ENCODE measurements at regions not wholly inside any gene's neighbourhood (a gene's known extent, or its start where the extent isn't known, plus 50 kb on each side); places are given as distances from the start of the nearest gene placed in this dataset.
"Not testable (repeated sequence)": the region's sequence is repeated elsewhere in the genome, so short reads cannot be mapped to it uniquely, and the experiment has no call there.

- Histone ChIP-seq H3K27ac (ENCODE audit: low read length) (no peak overlapping the region), H3K4me1 (ENCODE audit: control insufficient read depth, insufficient read depth, low read length) (peaks cover 8% of the 10 kb centered on the region), H3K27me3 (ENCODE audit: control insufficient read depth, insufficient read depth, low read length) (no peaks in the 10 kb centered on the region), H3K9me3 (replicated peaks; ENCODE audit: control insufficient read depth, low read depth, low read length) (no peaks in the 10 kb centered on the region), H3K4me3 (ENCODE audit: low read length) (no peak overlapping the region), H3K36me3 (ENCODE audit: control insufficient read depth, insufficient read depth, low read length) (no peaks in the 10 kb centered on the region)
- DNase-seq: peak; percentile 58
- WGBS (ENCODE audit: insufficient coverage): no CpG with 5 or more reads among the region's 2 CpGs
These were observed 216.5 kb upstream of the FN1 start for GRCh38 chr2:215652388-215652787.

GRCh38 chr2:215651412-215651811 is 215.5 kb upstream of the FN1 start:
- H3K9me3 ChIP-seq (replicated peaks; ENCODE audit: control insufficient read depth, low read depth, low read length): no peaks in the 10 kb centered on the region
- H3K27me3 ChIP-seq (ENCODE audit: control insufficient read depth, insufficient read depth, low read length): no peaks in the 10 kb centered on the region
- DNase-seq: no peak
- no peak overlapping the region for H3K27ac ChIP-seq (ENCODE audit: low read length)
- no peaks in the 10 kb centered on the region for H3K36me3 ChIP-seq (ENCODE audit: control insufficient read depth, insufficient read depth, low read length)
- WGBS (ENCODE audit: insufficient coverage): 90% methylated on average over 3 of the region's 4 CpGs
- no peak overlapping the region for H3K4me3 ChIP-seq (ENCODE audit: low read length)
- peaks cover 8% of the 10 kb centered on the region for H3K4me1 ChIP-seq (ENCODE audit: control insufficient read depth, insufficient read depth, low read length)

- Histone ChIP-seq H3K4me3 (ENCODE audit: low read length) (no peak overlapping the region), H3K4me1 (ENCODE audit: control insufficient read depth, insufficient read depth, low read length) (peaks cover 2% of the 10 kb centered on the region), H3K36me3 (ENCODE audit: control insufficient read depth, insufficient read depth, low read length) (no peaks in the 10 kb centered on the region), H3K27ac (ENCODE audit: low read length) (peak overlapping the region; percentile 69), H3K9me3 (replicated peaks; ENCODE audit: control insufficient read depth, low read depth, low read length) (no peaks in the 10 kb centered on the region), H3K27me3 (ENCODE audit: control insufficient read depth, insufficient read depth, low read length) (no peaks in the 10 kb centered on the region)
- WGBS (ENCODE audit: insufficient coverage): 50% methylated on average over 5 of the region's 7 CpGs
- peak; percentile 96 for DNase-seq
These were observed 208.5 kb upstream of the FN1 start for GRCh38 chr2:215644233-215644897.

GRCh38 chr2:215638687-215639086 is 202.8 kb upstream of the FN1 start:
- Histone ChIP-seq H3K9me3 (replicated peaks; ENCODE audit: control insufficient read depth, low read depth, low read length) (no peaks in the 10 kb centered on the region), H3K27me3 (ENCODE audit: control insufficient read depth, insufficient read depth, low read length) (no peaks in the 10 kb centered on the region), H3K36me3 (ENCODE audit: control insufficient read depth, insufficient read depth, low read length) (no peaks in the 10 kb centered on the region), H3K4me3 (ENCODE audit: low read length) (no peak overlapping the region), H3K27ac (ENCODE audit: low read length) (no peak overlapping the region), H3K4me1 (ENCODE audit: control insufficient read depth, insufficient read depth, low read length) (no peaks in the 10 kb centered on the region)
- no peak for DNase-seq

GRCh38 chr2:215637651-215638050 is 201.8 kb upstream of the FN1 start:
- no peak overlapping the region for H3K27ac ChIP-seq (ENCODE audit: low read length)
- H3K4me3 ChIP-seq (ENCODE audit: low read length): no peak overlapping the region
- H3K36me3 ChIP-seq (ENCODE audit: control insufficient read depth, insufficient read depth, low read length): no peaks in the 10 kb centered on the region
- H3K4me1 ChIP-seq (ENCODE audit: control insufficient read depth, insufficient read depth, low read length): no peaks in the 10 kb centered on the region
- H3K27me3 ChIP-seq (ENCODE audit: control insufficient read depth, insufficient read depth, low read length): no peaks in the 10 kb centered on the region
- peak; percentile 59 for DNase-seq
- H3K9me3 ChIP-seq (replicated peaks; ENCODE audit: control insufficient read depth, low read depth, low read length): peaks cover 2% of the 10 kb centered on the region

GRCh38 chr2:215636816-215637215 is 200.9 kb upstream of the FN1 start:
- 89% methylated on average over 3 of the region's 3 CpGs for WGBS (ENCODE audit: insufficient coverage)

GRCh38 chr2:215635788-215636139 is 199.9 kb upstream of the FN1 start:
- Histone ChIP-seq H3K36me3 (ENCODE audit: control insufficient read depth, insufficient read depth, low read length) (no peaks in the 10 kb centered on the region), H3K4me1 (ENCODE audit: control insufficient read depth, insufficient read depth, low read length) (no peaks in the 10 kb centered on the region), H3K27me3 (ENCODE audit: control insufficient read depth, insufficient read depth, low read length) (no peaks in the 10 kb centered on the region), H3K4me3 (ENCODE audit: low read length) (no peak overlapping the region), H3K9me3 (replicated peaks; ENCODE audit: control insufficient read depth, low read depth, low read length) (peaks cover 2% of the 10 kb centered on the region), H3K27ac (ENCODE audit: low read length) (no peak overlapping the region)
- WGBS (ENCODE audit: insufficient coverage): 58% methylated on average over 1 of the region's 2 CpGs
- no peak for DNase-seq

More at GRCh38 chr2:215636816-215637215, 200.9 kb upstream of the FN1 start:
- Histone ChIP-seq H3K9me3 (replicated peaks; ENCODE audit: control insufficient read depth, low read depth, low read length) (peaks cover 2% of the 10 kb centered on the region), H3K36me3 (ENCODE audit: control insufficient read depth, insufficient read depth, low read length) (no peaks in the 10 kb centered on the region), H3K4me1 (ENCODE audit: control insufficient read depth, insufficient read depth, low read length) (no peaks in the 10 kb centered on the region), H3K4me3 (ENCODE audit: low read length) (no peak overlapping the region), H3K27ac (ENCODE audit: low read length) (no peak overlapping the region), H3K27me3 (ENCODE audit: control insufficient read depth, insufficient read depth, low read length) (no peaks in the 10 kb centered on the region)
- no peak for DNase-seq

- Histone ChIP-seq H3K36me3 (ENCODE audit: control insufficient read depth, insufficient read depth, low read length) (no peaks in the 10 kb centered on the region), H3K4me1 (ENCODE audit: control insufficient read depth, insufficient read depth, low read length) (no peaks in the 10 kb centered on the region), H3K27me3 (ENCODE audit: control insufficient read depth, insufficient read depth, low read length) (no peaks in the 10 kb centered on the region), H3K27ac (ENCODE audit: low read length) (no peak overlapping the region), H3K9me3 (replicated peaks; ENCODE audit: control insufficient read depth, low read depth, low read length) (peaks cover 4% of the 10 kb centered on the region), H3K4me3 (ENCODE audit: low read length) (no peak overlapping the region)
- no peak for DNase-seq
These were observed 199.4 kb upstream of the FN1 start for GRCh38 chr2:215635071-215635787.

GRCh38 chr2:215633360-215633759 is 197.5 kb upstream of the FN1 start:
- Histone ChIP-seq H3K4me1 (ENCODE audit: control insufficient read depth, insufficient read depth, low read length) (no peaks in the 10 kb centered on the region), H3K9me3 (replicated peaks; ENCODE audit: control insufficient read depth, low read depth, low read length) (peaks cover 4% of the 10 kb centered on the region), H3K27ac (ENCODE audit: low read length) (no peak overlapping the region), H3K36me3 (ENCODE audit: control insufficient read depth, insufficient read depth, low read length) (no peaks in the 10 kb centered on the region), H3K27me3 (ENCODE audit: control insufficient read depth, insufficient read depth, low read length) (no peaks in the 10 kb centered on the region), H3K4me3 (ENCODE audit: low read length) (no peak overlapping the region)
- no peak for DNase-seq

GRCh38 chr2:215631696-215632095 is 195.8 kb upstream of the FN1 start:
- H3K27me3 ChIP-seq (ENCODE audit: control insufficient read depth, insufficient read depth, low read length): no peaks in the 10 kb centered on the region
- WGBS (ENCODE audit: insufficient coverage): 100% methylated on average over 2 of the region's 2 CpGs
- H3K36me3 ChIP-seq (ENCODE audit: control insufficient read depth, insufficient read depth, low read length): no peaks in the 10 kb centered on the region
- peaks cover 4% of the 10 kb centered on the region for H3K9me3 ChIP-seq (replicated peaks; ENCODE audit: control insufficient read depth, low read depth, low read length)
- H3K4me1 ChIP-seq (ENCODE audit: control insufficient read depth, insufficient read depth, low read length): no peaks in the 10 kb centered on the region
- H3K4me3 ChIP-seq (ENCODE audit: low read length): no peak overlapping the region
- no peak overlapping the region for H3K27ac ChIP-seq (ENCODE audit: low read length)
- DNase-seq: no peak

GRCh38 chr2:215630796-215631195 is 194.9 kb upstream of the FN1 start:
- not testable (repeated sequence) for H3K9me3 ChIP-seq (replicated peaks; ENCODE audit: control insufficient read depth, low read depth, low read length); H3K36me3 ChIP-seq (ENCODE audit: control insufficient read depth, insufficient read depth, low read length); H3K4me3 ChIP-seq (ENCODE audit: low read length); DNase-seq; H3K4me1 ChIP-seq (ENCODE audit: control insufficient read depth, insufficient read depth, low read length); H3K27ac ChIP-seq (ENCODE audit: low read length); H3K27me3 ChIP-seq (ENCODE audit: control insufficient read depth, insufficient read depth, low read length)
- WGBS (ENCODE audit: insufficient coverage): no CpG with 5 or more reads among the region's 2 CpGs

Measured in muscle of leg (tissue), 3 donors.